Spleen (tissue), 11 donors: ENCODE measurements at regions not wholly inside any gene's neighbourhood (a gene's known extent, or its start where the extent isn't known, plus 50 kb on each side); places are given as distances from the start of the nearest gene placed in this dataset.

Experiments
- DNase-seq: peaks from one replicate; pipeline ENCODE4 v3.0.0-alpha.2; 2020
- H3K27ac ChIP-seq, 8 donors: fragments of 200-600 bp; sonication (generic) in 7 of 8; 1 replicate in 4 of 8; 2 replicates in 4 of 8; pipeline versions ENCODE4 v1.5.0 to v1.8.0; 2016 to 2021; ENCODE audit warnings: inconsistent platforms in 4 of 8, mild to moderate bottlenecking in 4 of 8, moderate library complexity in 1 of 8
- H3K27me3 ChIP-seq, 7 donors: fragments of 200-600 bp; sonication (generic) in 6 of 7; replicated peaks in 1 of 7; 1 replicate in 4 of 7; 2 replicates in 3 of 7; pipeline versions ENCODE4 v1.5.0 to v1.8.0; 2016 to 2021; ENCODE audit warnings: inconsistent platforms in 3 of 7, mild to moderate bottlenecking in 1 of 7
- H3K36me3 ChIP-seq, 6 donors: fragments of 200-600 bp; sonication (generic) in 5 of 6; 1 replicate in 4 of 6; 2 replicates in 2 of 6; pipeline versions ENCODE4 v1.5.0 to v1.8.0; 2016 to 2021; ENCODE audit warnings: inconsistent platforms in 2 of 6
- H3K4me1 ChIP-seq, 6 donors: fragments of 200-600 bp; sonication (generic) in 5 of 6; 1 replicate in 3 of 6; 2 replicates in 3 of 6; pipeline versions ENCODE4 v1.5.0 to v1.8.0; 2016 to 2021; ENCODE audit warnings: inconsistent platforms in 3 of 6
- H3K4me3 ChIP-seq, 8 donors: fragments of 200-600 bp; sonication (generic) in 7 of 8; 1 replicate in 4 of 8; 2 replicates in 4 of 8; pipeline versions ENCODE4 v1.5.0 to v1.8.0; 2016 to 2021; ENCODE audit warnings: inconsistent platforms in 4 of 8, mild to moderate bottlenecking in 4 of 8, moderate library complexity in 2 of 8
- H3K9me3 ChIP-seq, 8 donors: fragments of 200-600 bp; sonication (generic) in 7 of 8; 1 replicate in 4 of 8; 2 replicates in 4 of 8; pipeline versions ENCODE4 v1.5.0 to v1.8.0; 2016 to 2021; ENCODE audit warnings: inconsistent platforms in 4 of 8
- POLR2A ChIP-seq, 3 donors: fragments of 450-650 bp; IDR thresholded peaks; one replicate each; pipeline ENCODE4 v1.5.1; 2017; ENCODE audit warnings: antibody characterized with exemption in 3 of 3, mild to moderate bottlenecking in 1 of 3
- POLR2AphosphoS5 ChIP-seq, 3 donors: sonication (generic); formaldehyde crosslinking; IDR thresholded peaks; one replicate each; pipeline ENCODE4 v1.5.1; 2017; ENCODE audit warnings: antibody characterized with exemption in 3 of 3
- WGBS, 5 donors: extraction: QIAGEN DNeasy Blood & Tissue Kit in 3 of 5; methylation state at CpG; one replicate each; pipeline versions ENCODE4 v1.1.5 to v1.1.7; 2013 to 2018; 5-methylcytosine and 5-hydroxymethylcytosine counted together
- intact Hi-C: fragments of 100-400 bp; cut with DNase I; formaldehyde crosslinking; loops from one replicate; pipeline ENCODE4 v1.15.0; 2023; ENCODE audit warnings: low total_unique reads
- TF ChIP-seq, protein P1 (sequence below), 11 experiments: fragments of 200-600 bp in 7 of 11; fragments of 450-650 bp in 4 of 11; sonication (generic) in 4 of 11; IDR thresholded peaks in 8 of 11; conservative IDR thresholded peaks in 3 of 11; 1 replicate in 7 of 11; 2 replicates in 4 of 11; pipeline versions ENCODE4 v1.4.0 to v1.8.0; 2016 to 2021; ENCODE audit warnings: antibody characterized with exemption in 11 of 11, inconsistent platforms in 4 of 11, mild to moderate bottlenecking in 1 of 11
- donor health status: healthy with polysubstance abuse.
- donor health status: DM: no; HTN: no; CAD: no; lungs with moderate emphysema.
- donor health status: DM: no; HTN: no; CAD: no.
- donor health status: Bipolar disorder and iron deficiency.
- donor health status: healthy.
- donor health status: DM: no; HTN: no; CAD: no.
- donor health status: DM: yes; HTN: yes; CAD: no.

DNA sequence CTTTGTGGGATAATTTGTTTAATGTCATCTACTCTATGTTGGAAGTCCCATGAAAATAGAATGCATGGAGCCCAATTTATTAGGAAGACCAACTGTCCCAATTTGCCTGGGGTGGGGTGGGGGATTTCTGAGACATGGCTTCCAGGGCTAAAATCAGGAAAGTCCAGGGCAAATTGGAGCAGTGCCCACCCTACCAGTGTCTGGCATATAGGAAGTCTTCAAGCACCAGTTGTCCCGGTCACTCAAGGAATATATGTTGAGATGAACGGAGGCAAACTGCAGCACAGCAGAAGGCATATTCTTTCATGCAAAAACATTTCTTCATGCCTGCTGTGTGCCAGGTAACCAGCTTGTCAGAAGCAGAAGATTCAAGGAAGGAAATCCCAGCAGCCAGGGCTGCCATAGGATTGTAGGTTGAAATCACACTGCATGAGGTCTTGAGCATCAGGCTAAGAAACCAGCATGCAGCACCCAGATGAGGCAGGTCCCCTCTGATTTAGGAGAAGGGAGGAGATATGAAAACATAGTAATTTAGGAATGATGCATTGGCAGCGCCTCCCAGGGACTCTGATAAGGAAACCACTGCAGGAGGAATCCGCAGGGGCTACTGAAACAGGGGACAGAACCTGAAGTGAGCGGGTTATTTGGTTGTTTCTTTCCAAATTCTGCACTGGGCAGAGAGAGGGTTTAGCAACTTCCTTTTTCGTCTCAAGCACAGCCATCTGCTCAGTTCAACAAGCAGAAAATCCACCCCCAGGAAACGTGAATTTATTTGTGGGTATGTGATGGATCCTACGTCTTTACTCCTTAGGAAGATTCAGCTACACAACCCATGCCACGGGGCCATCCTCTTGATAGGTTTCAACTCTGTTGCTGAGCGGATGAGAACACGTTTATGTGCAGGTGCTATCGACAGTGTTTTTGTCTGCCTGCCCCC lies 112.6 kb upstream of the CPEB4 start:
- intact Hi-C loops: no loop called here

DNA sequence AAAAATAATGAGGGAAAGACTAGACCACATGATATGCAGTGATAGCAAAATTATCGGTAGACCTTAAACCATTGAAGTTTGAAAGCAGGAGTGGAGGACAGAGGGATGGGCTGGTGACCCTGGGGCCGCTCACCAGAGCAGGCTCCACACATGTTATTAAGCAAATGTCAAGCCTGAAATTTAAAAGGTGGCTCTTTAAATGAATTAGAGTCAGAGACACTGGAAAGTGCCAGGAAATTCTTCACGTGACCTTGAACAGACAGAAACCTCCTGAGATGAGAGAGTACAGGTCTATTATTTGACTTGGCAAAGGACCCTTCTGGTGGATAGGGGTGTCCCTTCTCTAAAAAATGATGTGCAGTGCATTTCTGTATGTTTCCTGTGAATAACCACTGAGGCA lies 111.0 kb upstream of the CPEB4 start:
- peak overlapping the region in 1 of 8 donors; percentile 50 for H3K4me3 ChIP-seq
- DNase-seq: no peak
- H3K27me3 ChIP-seq: no peaks in the 10 kb centered on the region
- 79 to 86% (median 81%) methylated on average over 3 of the region's 3 CpGs for WGBS, 5 donors
- no peaks in the 10 kb centered on the region for H3K36me3 ChIP-seq
- H3K9me3 ChIP-seq: no peaks in the 10 kb centered on the region
- H3K4me1 ChIP-seq: peaks cover 0 to 95% (median 28%) of the 10 kb centered on the region in 6 donors
- intact Hi-C loops: no loop called here
- H3K27ac ChIP-seq: peak overlapping the region in 4 of 8 donors; percentile 79 to 92 (median 82)
- TF ChIP-seq POLR2A (IDR thresholded peaks at IDR 0.05) (no peak), POLR2AphosphoS5 (IDR thresholded peaks at IDR 0.05) (no peak)
- TF ChIP-seq, protein P1, sequence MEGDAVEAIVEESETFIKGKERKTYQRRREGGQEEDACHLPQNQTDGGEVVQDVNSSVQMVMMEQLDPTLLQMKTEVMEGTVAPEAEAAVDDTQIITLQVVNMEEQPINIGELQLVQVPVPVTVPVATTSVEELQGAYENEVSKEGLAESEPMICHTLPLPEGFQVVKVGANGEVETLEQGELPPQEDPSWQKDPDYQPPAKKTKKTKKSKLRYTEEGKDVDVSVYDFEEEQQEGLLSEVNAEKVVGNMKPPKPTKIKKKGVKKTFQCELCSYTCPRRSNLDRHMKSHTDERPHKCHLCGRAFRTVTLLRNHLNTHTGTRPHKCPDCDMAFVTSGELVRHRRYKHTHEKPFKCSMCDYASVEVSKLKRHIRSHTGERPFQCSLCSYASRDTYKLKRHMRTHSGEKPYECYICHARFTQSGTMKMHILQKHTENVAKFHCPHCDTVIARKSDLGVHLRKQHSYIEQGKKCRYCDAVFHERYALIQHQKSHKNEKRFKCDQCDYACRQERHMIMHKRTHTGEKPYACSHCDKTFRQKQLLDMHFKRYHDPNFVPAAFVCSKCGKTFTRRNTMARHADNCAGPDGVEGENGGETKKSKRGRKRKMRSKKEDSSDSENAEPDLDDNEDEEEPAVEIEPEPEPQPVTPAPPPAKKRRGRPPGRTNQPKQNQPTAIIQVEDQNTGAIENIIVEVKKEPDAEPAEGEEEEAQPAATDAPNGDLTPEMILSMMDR (IDR thresholded peaks at IDR 0.05 in 8 of 11, conservative IDR thresholded peaks at IDR 0.05 in 3 of 11): no peak

More for the DNA sequence above, 112.6 kb upstream of the CPEB4 start:
- Histone ChIP-seq H3K4me1 (peaks cover 0 to 91% (median 26%) of the 10 kb centered on the region in 6 donors), H3K4me3 (peak overlapping the region in 1 of 8 donors; percentile 24), H3K9me3 (no peaks in the 10 kb centered on the region), H3K27me3 (no peaks in the 10 kb centered on the region), H3K27ac (peak overlapping the region in 6 of 8 donors; percentile 6 to 92 (median 71)), H3K36me3 (no peaks in the 10 kb centered on the region)
- TF ChIP-seq, protein P1 (IDR thresholded peaks at IDR 0.05 in 8 of 11, conservative IDR thresholded peaks at IDR 0.05 in 3 of 11): no peak
- no peak for TF ChIP-seq POLR2AphosphoS5 (IDR thresholded peaks at IDR 0.05)
- no peak for TF ChIP-seq POLR2A (IDR thresholded peaks at IDR 0.05)
- no peak for DNase-seq
- WGBS, 5 donors: 49 to 62% (median 54%) methylated on average over 12 of the region's 12 CpGs

DNA sequence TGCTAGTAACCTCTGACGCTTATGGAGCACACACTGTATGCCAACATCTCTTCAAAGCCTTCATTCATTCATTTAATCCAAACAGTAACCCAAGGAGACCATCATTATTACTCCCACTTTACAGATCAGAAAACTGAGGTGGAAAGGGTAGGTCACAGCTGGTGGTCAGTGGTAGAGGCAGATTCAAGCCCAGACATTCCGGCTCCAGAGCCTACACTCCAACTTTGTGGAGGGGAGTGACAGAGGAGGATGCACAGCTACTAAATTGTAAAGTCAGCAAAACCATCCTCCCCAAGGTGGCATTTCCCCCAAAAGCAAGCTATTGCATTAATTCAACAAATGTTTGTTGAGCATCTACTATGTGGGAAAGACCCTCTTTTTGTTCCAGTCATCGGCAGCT lies 110.5 kb upstream of the CPEB4 start:
- 69 to 88% (median 85%) methylated on average over 3 of the region's 3 CpGs for WGBS, 5 donors
- Histone ChIP-seq H3K36me3 (no peaks in the 10 kb centered on the region), H3K4me1 (peaks cover 0 to 95% (median 30%) of the 10 kb centered on the region in 6 donors), H3K27ac (peak overlapping the region in 7 of 8 donors; percentile 55 to 92 (median 79)), H3K4me3 (peak overlapping the region in 1 of 8 donors; percentile 50), H3K27me3 (no peaks in the 10 kb centered on the region), H3K9me3 (no peaks in the 10 kb centered on the region)
- intact Hi-C loops: no loop called here
- TF ChIP-seq, protein P1 (IDR thresholded peaks at IDR 0.05 in 8 of 11, conservative IDR thresholded peaks at IDR 0.05 in 3 of 11): no peak
- TF ChIP-seq POLR2A (IDR thresholded peaks at IDR 0.05): no peak
- no peak for TF ChIP-seq POLR2AphosphoS5 (IDR thresholded peaks at IDR 0.05)
- no peak for DNase-seq

DNA sequence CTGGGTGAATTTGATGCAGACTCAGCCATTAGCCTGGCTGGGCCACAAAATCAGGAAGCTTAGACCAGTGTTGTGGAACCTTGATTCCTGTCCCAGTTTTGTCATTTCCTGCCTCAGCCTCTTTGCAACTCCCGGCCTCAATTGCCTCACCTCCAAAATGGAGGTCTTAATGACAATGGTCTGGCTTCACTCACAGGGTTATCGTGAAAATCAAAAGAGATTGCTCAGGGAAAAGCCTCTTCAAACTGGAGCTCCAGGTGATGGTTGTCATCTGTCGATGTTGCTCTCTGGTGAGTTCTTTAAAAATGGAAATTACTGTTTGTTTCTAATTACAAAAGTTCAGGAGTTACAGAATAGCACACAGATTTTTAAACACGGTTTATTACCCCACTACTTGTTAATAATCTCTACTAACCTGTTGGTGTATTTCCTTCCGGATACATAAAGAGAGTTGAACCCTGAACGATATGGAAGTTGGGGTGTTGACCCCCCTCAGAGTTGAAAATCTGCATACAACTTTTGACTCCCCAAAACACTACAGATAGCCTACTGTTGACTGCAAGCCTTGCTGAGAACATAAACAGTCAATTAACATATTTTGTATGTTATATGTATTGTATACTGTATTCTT lies 109.9 kb upstream of the CPEB4 start:
- TF ChIP-seq, protein P1 (IDR thresholded peaks at IDR 0.05 in 8 of 11, conservative IDR thresholded peaks at IDR 0.05 in 3 of 11): no peak
- peak in 1 of 3 donors; percentile 51 for TF ChIP-seq POLR2AphosphoS5 (IDR thresholded peaks at IDR 0.05)
- intact Hi-C loops: no loop called here
- no peak for DNase-seq
- no peaks in the 10 kb centered on the region for H3K9me3 ChIP-seq
- H3K4me1 ChIP-seq: peaks cover 0 to 93% (median 30%) of the 10 kb centered on the region in 6 donors
- 44 to 67% (median 62%) methylated on average over 6 of the region's 6 CpGs for WGBS, 5 donors
- no peaks in the 10 kb centered on the region for H3K36me3 ChIP-seq
- H3K27ac ChIP-seq: peak overlapping the region in 7 of 8 donors; percentile 55 to 92 (median 79)
- peak overlapping the region in 1 of 8 donors; percentile 50 for H3K4me3 ChIP-seq
- no peaks in the 10 kb centered on the region for H3K27me3 ChIP-seq
